IMR-90 (cell line): ENCODE measurements at regions not wholly inside any gene's neighbourhood (a gene's known extent, or its start where the extent isn't known, plus 50 kb on each side); places are given as distances from the start of the nearest gene placed in this dataset.

Experiments
- ATAC-seq: fragments of 200-7000 bp; cut with Tn5 transposase; 2 replicates; pipeline ENCODE4 v1.9.1; 2020; ENCODE audit warnings: low read depth, mild to moderate bottlenecking, moderate library complexity
- BruUV-seq: library from RNA; stranded (reverse); fragments of 400-500 nt; replicated peaks from 2 replicates; lab custom pipeline; 2021; lab: Mats Ljungman, UMichigan
- CTCF ChIA-PET: fragments of 300-600 bp; formaldehyde crosslinking; extraction: SDS; loops from one replicate; lab custom pipeline; 2021; ENCODE audit warnings: antibody characterized with exemption; lab: Yijun Ruan, JAX
- POLR2A ChIA-PET: fragments of 300-600 bp; sonication (Branson Sonifier 250); formaldehyde crosslinking; loops from one replicate; lab custom pipeline; 2022; ENCODE audit warnings: antibody characterized with exemption; ENCODE audit not compliant: unreplicated experiment; lab: Charles Lee
- DNase-seq: peaks from one replicate; pipeline ENCODE4 v3.0.0; 2013
- H2AFZ ChIP-seq: replicated peaks from 2 replicates; pipeline ENCODE3; 2013; ENCODE audit warnings: low read length, mild to moderate bottlenecking; ENCODE audit not compliant: poor library complexity
- H2AK5ac ChIP-seq: 2 replicates; pipeline ENCODE4 v1.6.1; 2013; ENCODE audit warnings: low read depth, low read length, inconsistent platforms
- H2AK9ac ChIP-seq: replicated peaks from 2 replicates; pipeline ENCODE3; 2013; ENCODE audit warnings: mild to moderate bottlenecking, low read depth, low read length, moderate library complexity; ENCODE audit not compliant: poor library complexity
- H2BK120ac ChIP-seq: 2 replicates; pipeline ENCODE4 v1.6.1; 2013; ENCODE audit warnings: low read depth, low read length, inconsistent platforms
- H2BK15ac ChIP-seq: 3 replicates; pipeline ENCODE4 v1.6.1; 2013; ENCODE audit warnings: low read depth, low read length, inconsistent platforms
- H2BK20ac ChIP-seq: 2 replicates; pipeline ENCODE4 v1.6.1; 2013; ENCODE audit warnings: low read depth, mild to moderate bottlenecking, inconsistent platforms, low read length, moderate library complexity
- H2BK5ac ChIP-seq: 2 replicates; pipeline ENCODE4 v1.6.1; 2013; ENCODE audit warnings: mild to moderate bottlenecking, low read depth, low read length, inconsistent platforms; ENCODE audit not compliant: poor library complexity, severe bottlenecking
- H3K14ac ChIP-seq: replicated peaks from 2 replicates; pipeline ENCODE4 v1.6.1; 2013; ENCODE audit warnings: low read depth, low read length, inconsistent platforms
- H3K18ac ChIP-seq: 2 replicates; pipeline ENCODE4 v1.6.1; 2013; ENCODE audit warnings: low read depth, low read length, control low read depth
- H3K23ac ChIP-seq: 2 replicates; pipeline ENCODE4 v1.6.1; 2013; ENCODE audit warnings: low read depth, low read length, inconsistent platforms
- H3K27ac ChIP-seq: 2 replicates; pipeline ENCODE4 v1.5.1; 2013; ENCODE audit warnings: mild to moderate bottlenecking, control low read depth, low read length; ENCODE audit not compliant: insufficient read depth
- H3K27me3 ChIP-seq: 2 replicates; pipeline ENCODE4 v1.6.1; 2013; ENCODE audit warnings: low read length; ENCODE audit not compliant: control insufficient read depth, insufficient read depth
- H3K36me3 ChIP-seq: 2 replicates; pipeline ENCODE4 v1.6.1; 2013; ENCODE audit warnings: low read length, mixed read lengths; ENCODE audit not compliant: control insufficient read depth, insufficient read depth
- H3K4ac ChIP-seq: 2 replicates; pipeline ENCODE4 v1.6.1; 2013; ENCODE audit warnings: low read depth, low read length, inconsistent platforms
- H3K4me1 ChIP-seq: 2 replicates; pipeline ENCODE4 v1.6.1; 2013; ENCODE audit warnings: low read length, mixed read lengths; ENCODE audit not compliant: control insufficient read depth, insufficient read depth
- H3K4me2 ChIP-seq: 2 replicates; pipeline ENCODE4 v1.6.1; 2013; ENCODE audit warnings: low read depth, mild to moderate bottlenecking, control low read depth, low read length, moderate library complexity
- H3K4me3 ChIP-seq: 2 replicates; pipeline ENCODE4 v1.5.1; 2013; ENCODE audit warnings: low read depth, mild to moderate bottlenecking, control low read depth, low read length, moderate library complexity; ENCODE audit not compliant: insufficient read depth
- H3K56ac ChIP-seq: 2 replicates; pipeline ENCODE4 v1.6.1; 2013; ENCODE audit warnings: low read length, inconsistent platforms; ENCODE audit not compliant: insufficient read depth; ENCODE audit errors: extremely low read depth
- H3K79me1 ChIP-seq, 2 experiments: 2 replicates each; pipeline ENCODE4 v1.6.1; 2013; ENCODE audit warnings: low read length in 2 of 2, inconsistent platforms in 1 of 2, low read depth in 1 of 2
- H3K9ac ChIP-seq: 2 replicates; pipeline ENCODE4 v1.6.1; 2013; ENCODE audit warnings: low read depth, low read length, control low read depth
- H3K9me1 ChIP-seq: 2 replicates; pipeline ENCODE4 v1.6.1; 2013; ENCODE audit warnings: low read length, inconsistent platforms; ENCODE audit not compliant: insufficient read depth
- H3K9me3 ChIP-seq: 2 replicates; pipeline ENCODE4 v1.6.1; 2013; ENCODE audit warnings: low read length; ENCODE audit not compliant: control insufficient read depth, insufficient read depth
- H4K20me1 ChIP-seq: 2 replicates; pipeline ENCODE4 v1.6.1; 2013; ENCODE audit warnings: low read length, inconsistent platforms; ENCODE audit not compliant: insufficient read depth
- H4K5ac ChIP-seq: 2 replicates; pipeline ENCODE4 v1.6.1; 2013; ENCODE audit warnings: mild to moderate bottlenecking, low read depth, low read length, control low read depth
- H4K8ac ChIP-seq, 2 experiments: 2 replicates each; pipeline ENCODE4 v1.6.1; 2013; ENCODE audit warnings: low read depth in 2 of 2, low read length in 2 of 2, control low read depth in 1 of 2, inconsistent platforms in 1 of 2
- H4K91ac ChIP-seq: 2 replicates; pipeline ENCODE4 v1.6.1; 2013; ENCODE audit warnings: low read depth, low read length, inconsistent platforms; ENCODE audit not compliant: insufficient read depth
- BHLHE40 ChIP-seq: fragments of 150-350 bp; IDR thresholded peaks from 2 replicates; pipeline ENCODE4 v1.6.1; 2016; ENCODE audit warnings: mild to moderate bottlenecking, low read depth, low read length
- CEBPB ChIP-seq: IDR thresholded peaks from 2 replicates; pipeline ENCODE4 v1.6.1; 2012; ENCODE audit warnings: low read depth, low read length, improper control_type of control experiment
- CHD1 ChIP-seq: IDR thresholded peaks from 2 replicates; pipeline ENCODE4 v1.6.1; 2012; ENCODE audit warnings: low read depth, low read length, improper control_type of control experiment
- CTCF ChIP-seq: conservative IDR thresholded peaks from 2 replicates; pipeline ENCODE4 v1.5.1; 2012; ENCODE audit warnings: mild to moderate bottlenecking, low read depth, low read length, improper control_type of control experiment
- FOS ChIP-seq: fragments of 150-350 bp; IDR thresholded peaks from 2 replicates; pipeline ENCODE4 v1.6.1; 2016; ENCODE audit warnings: low read depth, low read length
- MAFK ChIP-seq: IDR thresholded peaks from 2 replicates; pipeline ENCODE4 v1.6.1; 2012; ENCODE audit warnings: low read depth, low read length, improper control_type of control experiment
- MAZ ChIP-seq: IDR thresholded peaks from 2 replicates; pipeline ENCODE4 v1.6.1; 2012; ENCODE audit warnings: low read depth, mild to moderate bottlenecking, low read length, improper control_type of control experiment, moderate library complexity, borderline replicate concordance
- MXI1 ChIP-seq: IDR thresholded peaks from 2 replicates; pipeline ENCODE4 v1.6.1; 2012; ENCODE audit warnings: low read depth, mild to moderate bottlenecking, low read length, moderate library complexity, borderline replicate concordance
- NFE2L2 ChIP-seq: fragments of 150-350 bp; IDR thresholded peaks from 2 replicates; pipeline ENCODE4 v1.6.1; 2016; ENCODE audit warnings: low read depth, mild to moderate bottlenecking, low read length
- RAD21 ChIP-seq: IDR thresholded peaks from 2 replicates; pipeline ENCODE4 v1.6.1; 2012; ENCODE audit warnings: low read length, improper control_type of control experiment
- RCOR1 ChIP-seq: IDR thresholded peaks from 2 replicates; pipeline ENCODE4 v1.6.1; 2012; ENCODE audit warnings: mild to moderate bottlenecking, low read length, improper control_type of control experiment; ENCODE audit not compliant: insufficient replicate concordance
- RFX5 ChIP-seq: IDR thresholded peaks from 2 replicates; pipeline ENCODE4 v1.8.0; 2012; ENCODE audit warnings: low read depth, mild to moderate bottlenecking, low read length, moderate library complexity
- SMC3 ChIP-seq: fragments of 150-350 bp; IDR thresholded peaks from 2 replicates; pipeline ENCODE4 v1.6.1; 2016; ENCODE audit warnings: low read depth, mild to moderate bottlenecking, antibody characterized with exemption, low read length, moderate library complexity
- USF2 ChIP-seq: fragments of 150-350 bp; IDR thresholded peaks from 2 replicates; pipeline ENCODE4 v1.6.1; 2017; ENCODE audit warnings: mild to moderate bottlenecking, antibody characterized with exemption, low read length, low read depth
- WGBS, 2 experiments: methylation state at CpG; one replicate each; pipeline versions ENCODE4 v1.1.5 to v1.1.7; 2013; ENCODE audit warnings: missing lambda C conversion rate in 2 of 2; ENCODE audit not compliant: insufficient read length in 1 of 2; ENCODE audit errors: extremely low coverage in 2 of 2; 5-methylcytosine and 5-hydroxymethylcytosine counted together
- dilution Hi-C: fragments of 300-500 bp; cut with HindIII; formaldehyde crosslinking; loops from one replicate; pipeline ENCODE4 v1.14.3; 2018; ENCODE audit warnings: low sequenced_read_pairs; ENCODE audit not compliant: unreplicated experiment
- in situ Hi-C: fragments of 300-500 bp; cut with MboI; formaldehyde crosslinking; loops from 3 replicates; pipeline ENCODE4 v1.14.3; 2019; ENCODE audit warnings: low sequenced_read_pairs, inconsistent platforms, mixed read lengths
- intact Hi-C: fragments of 100-400 bp; cut with micrococcal nuclease; formaldehyde crosslinking; loops from 2 replicates; pipeline ENCODE4 v1.10.0; 2022

GRCh38 chr6:77131426-77131825 lies 331.9 kb downstream of the HTR1B start:
- in situ Hi-C loops = no loop called here

More at GRCh38 chr6:77131426-77131825, 331.9 kb downstream of the HTR1B start:
- intact Hi-C loops = no loop called here
- Histone ChIP-seq H4K5ac (no peak overlapping the region), H2AFZ (no peak overlapping the region), H2AK9ac (no peak overlapping the region), H3K9me3 (no peaks in the 10 kb centered on the region), H3K27ac (no peak overlapping the region), H3K79me1 (no peaks in the 10 kb centered on the region), H3K23ac (no peak overlapping the region), H3K36me3 (no peaks in the 10 kb centered on the region), H3K9me1 (no peaks in the 10 kb centered on the region), H3K27me3 (no peaks in the 10 kb centered on the region), H4K91ac (no peak overlapping the region), H4K8ac (no peak overlapping the region), H4K20me1 (no peaks in the 10 kb centered on the region), H2BK5ac (no peak overlapping the region), H2BK15ac (no peak overlapping the region), H3K4me3 (no peak overlapping the region), H3K9ac (no peak overlapping the region), H3K56ac (no peak overlapping the region), H3K4me1 (no peaks in the 10 kb centered on the region), H2AK5ac (no peak overlapping the region), H2BK120ac (no peak overlapping the region), H3K14ac (no peak overlapping the region), H3K18ac (no peak overlapping the region), H2BK20ac (no peak overlapping the region), H3K4me2 (no peak overlapping the region), H3K4ac (no peak overlapping the region)
- DNase-seq (no peak), ATAC-seq (no peak)
- WGBS, 2 experiments = no CpG with 5 or more reads among the region's 4 CpGs
- ChIA-PET POLR2A (no interaction called here), CTCF (interaction anchor here (0.6 kb wide), 1 partner anchor 10 kb away, joined by 3 read pairs; no protein-coding TSS in a partner anchor)
- BruUV-seq = no TSS peak
- TF ChIP-seq RAD21 (no peak), USF2 (no peak), MXI1 (no peak), RFX5 (no peak), CHD1 (no peak), CTCF (no peak), MAFK (no peak), NFE2L2 (no peak), SMC3 (no peak), RCOR1 (no peak), CEBPB (no peak), BHLHE40 (no peak), FOS (no peak), MAZ (no peak)
- dilution Hi-C loops = no loop called here
